ENCODE measurements at regions not wholly inside any gene's neighbourhood (a gene's known extent, or its start where the extent isn't known, plus 50 kb on each side); places are given as distances from the start of the nearest gene placed in this dataset.
A peak's percentile ranks its signal among the peaks of the same experiment; 100 is the strongest.

GRCh38 chr13:61162106-61162505 is 253.5 kb downstream of the PCDH20 start:
- Histone ChIP-seq H3K36me3 (ENCODE audit: insufficient read depth in 1 of 2, low read depth in 1 of 2) (no peaks in the 10 kb centered on the region), H3K4me1 (no peaks in the 10 kb centered on the region), H3K9me3 (no peaks in the 10 kb centered on the region), H3K27me3 (ENCODE audit: insufficient read depth in 3 of 3, low read length in 2 of 3) (no peaks in the 10 kb centered on the region), H3K4me3 (no peak overlapping the region), H3K27ac (peak overlapping the region; percentile 3)
- WGBS, 3 donors = 53 to 63% (median 60%) methylated on average over 3 of the region's 3 CpGs
- DNase-seq (no peak), ATAC-seq (peak in 3 of 4 donors; percentile 70 to 72 (median 71))
- TF ChIP-seq CTCF (IDR thresholded peaks at IDR 0.05) = no peak
- intact Hi-C loops (cut with DNase I) = no loop called here

GRCh38 chr13:61156753-61157152 is 258.9 kb downstream of the PCDH20 start:
- DNase-seq (no peak), ATAC-seq (no peak)
- intact Hi-C loops (cut with DNase I) = no loop called here
- H3K36me3 ChIP-seq (ENCODE audit: insufficient read depth in 1 of 2, low read depth in 1 of 2) = no peaks in the 10 kb centered on the region
- TF ChIP-seq CTCF (IDR thresholded peaks at IDR 0.05) = no peak
- H3K4me1 ChIP-seq = no peaks in the 10 kb centered on the region
- H3K4me3 ChIP-seq = no peak overlapping the region
- WGBS, 3 donors = 83 to 91% (median 89%) methylated on average over 1 of the region's 1 CpG
- H3K27me3 ChIP-seq (ENCODE audit: insufficient read depth in 3 of 3, low read length in 2 of 3) = no peaks in the 10 kb centered on the region
- H3K27ac ChIP-seq = no peak overlapping the region
- H3K9me3 ChIP-seq = no peaks in the 10 kb centered on the region

GRCh38 chr13:61151062-61151461 is 264.6 kb downstream of the PCDH20 start:
- ATAC-seq (no peak), DNase-seq (no peak)
- no peaks in the 10 kb centered on the region for H3K4me1 ChIP-seq
- H3K27me3 ChIP-seq (ENCODE audit: insufficient read depth in 3 of 3, low read length in 2 of 3) = no peaks in the 10 kb centered on the region
- H3K27ac ChIP-seq = no peak overlapping the region
- intact Hi-C loops (cut with DNase I) = no loop called here
- H3K4me3 ChIP-seq = no peak overlapping the region
- no peaks in the 10 kb centered on the region for H3K36me3 ChIP-seq (ENCODE audit: insufficient read depth in 1 of 2, low read depth in 1 of 2)
- H3K9me3 ChIP-seq = no peaks in the 10 kb centered on the region
- no peak for TF ChIP-seq CTCF (IDR thresholded peaks at IDR 0.05)

GRCh38 chr13:61149331-61149730 is 266.3 kb downstream of the PCDH20 start:
- ATAC-seq = no peak
- Histone ChIP-seq H3K27ac (no peak overlapping the region), H3K9me3 (no peaks in the 10 kb centered on the region), H3K4me3 (no peak overlapping the region), H3K27me3 (ENCODE audit: insufficient read depth in 3 of 3, low read length in 2 of 3) (no peaks in the 10 kb centered on the region), H3K4me1 (no peaks in the 10 kb centered on the region), H3K36me3 (ENCODE audit: insufficient read depth in 1 of 2, low read depth in 1 of 2) (no peaks in the 10 kb centered on the region)
- TF ChIP-seq CTCF (IDR thresholded peaks at IDR 0.05) = no peak
- no peak for DNase-seq
- intact Hi-C loops (cut with DNase I) = no loop called here

- no peaks in the 10 kb centered on the region for H3K4me1 ChIP-seq
- 72 to 79% (median 72%) methylated on average over 6 of the region's 6 CpGs for WGBS, 3 donors
- no peaks in the 10 kb centered on the region for H3K27me3 ChIP-seq (ENCODE audit: insufficient read depth in 3 of 3, low read length in 2 of 3)
- no peak overlapping the region for H3K27ac ChIP-seq
- intact Hi-C loops (cut with DNase I) = no loop called here
- no peak overlapping the region for H3K4me3 ChIP-seq
- TF ChIP-seq CTCF (IDR thresholded peaks at IDR 0.05) = no peak
- H3K9me3 ChIP-seq = no peaks in the 10 kb centered on the region
- DNase-seq (no peak), ATAC-seq (no peak)
- H3K36me3 ChIP-seq (ENCODE audit: insufficient read depth in 1 of 2, low read depth in 1 of 2) = no peaks in the 10 kb centered on the region
Observed at GRCh38 chr13:61148691-61149315, 266.8 kb downstream of the PCDH20 start.

Measured in psoas muscle (tissue), 7 donors.